ENCODE measurements at regions not wholly inside any gene's neighbourhood (a gene's known extent, or its start where the extent isn't known, plus 50 kb on each side); places are given as distances from the start of the nearest gene placed in this dataset.

DNA sequence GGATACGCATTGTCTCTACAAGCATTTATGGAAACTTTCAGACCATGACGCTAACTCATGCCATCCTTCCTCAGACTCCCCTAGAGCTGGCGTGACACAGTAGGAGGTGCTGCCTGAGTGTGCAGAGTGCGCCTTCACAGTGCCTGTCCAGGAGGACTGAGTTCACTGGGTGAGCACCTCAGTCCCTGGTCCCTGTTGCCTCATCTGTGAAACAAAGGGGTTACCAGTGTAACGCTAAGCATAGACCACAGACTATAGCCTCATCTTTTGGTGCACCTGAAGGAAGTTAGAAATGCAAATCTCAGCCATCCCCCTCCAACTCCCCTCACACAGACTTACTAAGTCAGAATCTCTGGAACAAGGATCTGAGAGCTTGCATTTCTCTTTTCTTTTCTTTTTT is 142.8 kb downstream of the TMEM17 start:
- Histone ChIP-seq H3K4me3 (no peak overlapping the region), H3K27me3 (no peaks in the 10 kb centered on the region), H3K4me1 (no peaks in the 10 kb centered on the region), H3K9me3 (no peaks in the 10 kb centered on the region), H3K36me3 (no peaks in the 10 kb centered on the region), H3K27ac (no peak overlapping the region)
- ATAC-seq (no peak), DNase-seq (no peak)
- intact Hi-C loops (cut with DNase I; ENCODE audit: low total_unique reads) (no loop called here), in situ Hi-C loops (cut with MboI; ENCODE audit: low sequenced_read_pairs in 4 of 4) (no loop called here)
- TF ChIP-seq, protein P1, sequence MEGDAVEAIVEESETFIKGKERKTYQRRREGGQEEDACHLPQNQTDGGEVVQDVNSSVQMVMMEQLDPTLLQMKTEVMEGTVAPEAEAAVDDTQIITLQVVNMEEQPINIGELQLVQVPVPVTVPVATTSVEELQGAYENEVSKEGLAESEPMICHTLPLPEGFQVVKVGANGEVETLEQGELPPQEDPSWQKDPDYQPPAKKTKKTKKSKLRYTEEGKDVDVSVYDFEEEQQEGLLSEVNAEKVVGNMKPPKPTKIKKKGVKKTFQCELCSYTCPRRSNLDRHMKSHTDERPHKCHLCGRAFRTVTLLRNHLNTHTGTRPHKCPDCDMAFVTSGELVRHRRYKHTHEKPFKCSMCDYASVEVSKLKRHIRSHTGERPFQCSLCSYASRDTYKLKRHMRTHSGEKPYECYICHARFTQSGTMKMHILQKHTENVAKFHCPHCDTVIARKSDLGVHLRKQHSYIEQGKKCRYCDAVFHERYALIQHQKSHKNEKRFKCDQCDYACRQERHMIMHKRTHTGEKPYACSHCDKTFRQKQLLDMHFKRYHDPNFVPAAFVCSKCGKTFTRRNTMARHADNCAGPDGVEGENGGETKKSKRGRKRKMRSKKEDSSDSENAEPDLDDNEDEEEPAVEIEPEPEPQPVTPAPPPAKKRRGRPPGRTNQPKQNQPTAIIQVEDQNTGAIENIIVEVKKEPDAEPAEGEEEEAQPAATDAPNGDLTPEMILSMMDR (IDR thresholded peaks at IDR 0.05 in 4 of 5, conservative IDR thresholded peaks at IDR 0.05 in 1 of 5), result no peak
- TF ChIP-seq POLR2A (IDR thresholded peaks at IDR 0.05), result no peak

GRCh38 chr2:62362561-62362960 is 143.4 kb downstream of the TMEM17 start:
- ATAC-seq (no peak), DNase-seq (no peak)
- H3K9me3 ChIP-seq, result no peaks in the 10 kb centered on the region
- H3K27ac ChIP-seq, result no peak overlapping the region
- in situ Hi-C loops (cut with MboI; ENCODE audit: low sequenced_read_pairs in 4 of 4) (no loop called here), intact Hi-C loops (cut with DNase I; ENCODE audit: low total_unique reads) (no loop called here)
- H3K36me3 ChIP-seq, result no peaks in the 10 kb centered on the region
- TF ChIP-seq POLR2A (IDR thresholded peaks at IDR 0.05), result no peak
- TF ChIP-seq, protein P1 (IDR thresholded peaks at IDR 0.05 in 4 of 5, conservative IDR thresholded peaks at IDR 0.05 in 1 of 5), result no peak
- H3K27me3 ChIP-seq, result no peaks in the 10 kb centered on the region
- no peak overlapping the region for H3K4me3 ChIP-seq
- H3K4me1 ChIP-seq, result no peaks in the 10 kb centered on the region

DNA sequence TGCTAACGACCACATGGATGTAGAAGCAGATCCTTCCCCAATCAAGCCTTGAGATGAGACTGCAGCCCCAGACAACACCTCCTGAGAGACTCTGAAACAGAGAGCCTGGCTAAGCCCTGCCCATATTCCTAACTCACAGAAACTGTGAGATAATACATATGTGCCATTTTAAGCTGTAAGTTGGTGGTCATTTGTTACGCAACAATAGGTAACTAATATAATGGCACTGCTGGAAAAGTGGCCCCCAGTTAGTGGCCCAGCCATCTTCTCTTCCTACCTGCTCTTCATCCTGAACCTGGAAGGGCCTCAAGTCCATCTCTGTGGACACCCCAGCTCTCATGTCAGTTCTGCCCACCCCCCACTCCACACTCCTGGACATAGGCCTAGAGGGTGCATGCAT is 144.0 kb downstream of the TMEM17 start:
- in situ Hi-C loops (cut with MboI; ENCODE audit: low sequenced_read_pairs in 4 of 4), result no loop called here
- ATAC-seq (no peak), DNase-seq (no peak)
- intact Hi-C loops (cut with DNase I; ENCODE audit: low total_unique reads), result no loop called here
- TF ChIP-seq, protein P1 (IDR thresholded peaks at IDR 0.05 in 4 of 5, conservative IDR thresholded peaks at IDR 0.05 in 1 of 5), result no peak
- TF ChIP-seq POLR2A (IDR thresholded peaks at IDR 0.05), result no peak
- H3K36me3 ChIP-seq, result no peaks in the 10 kb centered on the region
- no peaks in the 10 kb centered on the region for H3K27me3 ChIP-seq
- no peaks in the 10 kb centered on the region for H3K4me1 ChIP-seq
- H3K9me3 ChIP-seq, result no peaks in the 10 kb centered on the region
- H3K27ac ChIP-seq, result no peak overlapping the region
- H3K4me3 ChIP-seq, result no peak overlapping the region

DNA sequence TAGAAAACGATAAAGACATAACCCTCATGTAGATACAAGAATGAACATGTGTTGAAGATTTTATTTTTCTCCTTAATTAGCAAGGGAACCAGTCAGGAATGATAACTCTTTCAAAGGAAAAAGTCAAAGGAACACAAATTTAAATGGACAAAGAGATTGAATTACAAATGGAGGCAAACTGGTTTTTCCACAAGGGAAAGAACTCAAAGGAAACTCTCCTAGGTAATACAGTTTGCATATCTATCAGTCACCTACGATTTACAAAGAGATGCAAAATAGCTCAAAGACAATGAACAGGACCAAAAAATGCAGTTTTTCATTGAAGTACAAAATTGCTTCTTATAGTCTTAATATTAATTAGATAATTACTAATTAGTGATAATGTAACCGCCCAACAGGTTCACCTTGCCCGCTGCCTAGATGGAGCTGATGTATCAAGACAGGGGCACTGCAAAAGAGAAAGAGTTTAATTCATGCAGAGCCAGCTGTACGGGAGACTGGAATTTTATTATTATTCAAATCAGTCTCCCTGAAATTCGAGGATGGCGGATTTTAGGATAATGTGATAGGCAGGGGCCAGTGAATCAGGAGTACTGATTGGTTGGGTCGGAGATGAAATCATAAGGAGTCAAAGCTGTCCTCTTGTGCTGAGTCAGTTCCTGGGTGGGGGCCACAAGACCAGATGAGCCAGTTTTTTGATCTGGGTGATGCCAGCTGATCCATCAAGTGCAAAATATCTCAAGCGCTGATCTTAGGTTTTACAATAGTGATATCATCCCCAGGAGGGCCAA is 151.0 kb downstream of the TMEM17 start:
- no peak for TF ChIP-seq POLR2A (IDR thresholded peaks at IDR 0.05)
- TF ChIP-seq, protein P1 (IDR thresholded peaks at IDR 0.05 in 4 of 5, conservative IDR thresholded peaks at IDR 0.05 in 1 of 5), result no peak
- Histone ChIP-seq H3K4me3 (no peak overlapping the region), H3K9me3 (no peaks in the 10 kb centered on the region), H3K27me3 (no peaks in the 10 kb centered on the region), H3K27ac (no peak overlapping the region), H3K36me3 (no peaks in the 10 kb centered on the region), H3K4me1 (no peaks in the 10 kb centered on the region)
- intact Hi-C loops (cut with DNase I; ENCODE audit: low total_unique reads), result no loop called here
- in situ Hi-C loops (cut with MboI; ENCODE audit: low sequenced_read_pairs in 4 of 4), result no loop called here
- ATAC-seq (no peak), DNase-seq (no peak)

- Histone ChIP-seq H3K27ac (no peak overlapping the region), H3K4me1 (no peaks in the 10 kb centered on the region), H3K4me3 (no peak overlapping the region), H3K9me3 (no peaks in the 10 kb centered on the region), H3K27me3 (no peaks in the 10 kb centered on the region), H3K36me3 (no peaks in the 10 kb centered on the region)
- in situ Hi-C loops (cut with MboI; ENCODE audit: low sequenced_read_pairs in 4 of 4) (no loop called here), intact Hi-C loops (cut with DNase I; ENCODE audit: low total_unique reads) (no loop called here)
- ATAC-seq (no peak), DNase-seq (no peak)
- TF ChIP-seq, protein P1 (IDR thresholded peaks at IDR 0.05 in 4 of 5, conservative IDR thresholded peaks at IDR 0.05 in 1 of 5), result no peak
- TF ChIP-seq POLR2A (IDR thresholded peaks at IDR 0.05), result no peak
These were observed 154.0 kb downstream of the TMEM17 start for GRCh38 chr2:62352031-62352430.

All from gastrocnemius medialis (tissue), 4 donors.